NCI-H128 (cell line): ENCODE measurements at regions not wholly inside any gene's neighbourhood (a gene's known extent, or its start where the extent isn't known, plus 50 kb on each side); places are given as distances from the start of the nearest gene placed in this dataset.
"Not testable (repeated sequence)": the region's sequence is repeated elsewhere in the genome, so short reads cannot be mapped to it uniquely, and the experiment has no call there.

Experiments
- DNase-seq: peaks from one replicate; lab custom pipeline; 2025; ENCODE audit not compliant: unreplicated experiment; lab: John Stamatoyannopoulos, UW

- no peak for DNase-seq
Observed at GRCh38 chr16:5314377-5314776, 216.8 kb upstream of the EEF2KMT start.

- no peak for DNase-seq
Observed at GRCh38 chr16:5309946-5310611, 212.5 kb upstream of the EEF2KMT start.

DNA sequence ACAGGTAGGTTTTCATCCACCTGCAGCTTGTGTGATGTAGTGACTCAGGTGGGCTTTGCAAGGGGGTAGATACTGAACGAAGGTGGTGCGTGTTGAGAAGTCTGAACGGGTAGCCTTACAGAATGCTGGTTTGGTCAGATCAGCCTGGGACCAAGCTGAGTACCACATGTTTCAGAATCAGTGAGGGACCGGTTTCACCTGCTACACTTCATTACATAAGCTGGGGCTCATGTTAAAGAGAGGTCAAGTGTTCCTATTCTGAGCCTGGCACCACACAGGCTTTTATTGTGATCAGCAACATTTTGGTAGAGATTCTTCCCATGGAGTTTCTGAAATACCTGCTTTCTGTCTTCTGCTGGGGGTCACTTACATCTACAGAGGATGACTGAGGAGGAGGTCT, 207.4 kb upstream of the EEF2KMT start:
- no peak for DNase-seq

GRCh38 chr16:5302372-5303114, 204.9 kb upstream of the EEF2KMT start:
- DNase-seq = no peak

DNA sequence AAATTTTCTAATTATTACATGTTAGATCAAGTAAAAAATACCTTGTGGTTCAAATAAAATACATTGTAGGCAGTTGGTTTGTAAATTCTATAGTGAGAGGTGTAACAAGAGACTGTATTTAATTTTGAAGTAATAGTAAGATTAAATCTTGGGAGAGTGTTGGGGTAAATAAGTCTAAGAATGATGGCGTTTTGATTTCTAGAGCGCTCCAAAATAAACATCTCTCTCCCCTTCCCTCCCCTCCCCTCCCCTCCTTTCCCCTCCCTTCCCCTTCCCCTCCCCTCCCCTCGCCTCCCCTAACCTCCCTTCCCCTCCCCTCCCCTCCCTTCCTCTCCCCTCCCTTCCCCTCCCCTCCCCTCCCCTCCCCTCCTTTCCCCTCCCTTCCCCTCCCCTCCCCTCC, 200.6 kb upstream of the EEF2KMT start:
- no peak for DNase-seq

DNA sequence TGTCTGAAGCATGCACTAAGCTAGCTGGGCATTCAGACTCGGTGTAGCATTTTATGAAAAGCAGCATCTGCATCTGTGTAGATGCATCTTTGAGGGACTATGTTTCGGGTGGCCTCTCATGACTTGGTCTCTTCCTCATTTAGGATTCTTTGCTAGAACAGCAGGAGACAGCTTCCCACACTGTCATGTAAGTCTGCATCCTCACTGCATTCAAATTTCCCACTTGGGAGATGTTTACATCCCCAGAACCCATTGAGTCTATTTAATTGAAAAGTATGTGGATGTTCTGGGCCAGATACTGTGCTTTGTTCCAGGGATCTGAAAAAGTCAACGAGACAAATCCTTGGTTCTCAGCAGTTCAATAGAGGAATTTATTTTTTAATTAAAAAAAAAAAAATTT, 198.6 kb upstream of the EEF2KMT start:
- DNase-seq = no peak

DNA sequence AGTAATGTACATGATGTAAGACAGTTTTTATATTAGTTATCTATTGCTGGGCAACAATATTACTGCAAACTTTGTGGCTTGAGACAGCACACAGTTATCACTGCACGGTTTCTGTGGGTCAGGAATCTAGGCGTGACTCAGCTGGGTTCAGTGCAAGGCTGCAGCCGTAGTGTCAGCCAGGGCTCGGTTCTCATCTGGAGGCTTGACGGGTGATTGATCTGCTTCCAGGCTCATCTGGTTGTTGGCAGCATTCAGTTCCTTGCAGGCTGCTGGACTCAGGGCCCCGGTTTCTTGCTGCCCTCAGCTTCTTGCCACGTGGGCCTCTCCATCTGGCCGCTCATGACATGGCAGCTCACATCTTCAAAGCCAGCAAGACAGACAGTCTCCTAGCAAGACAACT, 197.7 kb upstream of the EEF2KMT start:
- DNase-seq = not testable (repeated sequence)

- DNase-seq = not testable (repeated sequence)
Observed at GRCh38 chr16:5282152-5282551, 184.6 kb upstream of the EEF2KMT start.

DNA sequence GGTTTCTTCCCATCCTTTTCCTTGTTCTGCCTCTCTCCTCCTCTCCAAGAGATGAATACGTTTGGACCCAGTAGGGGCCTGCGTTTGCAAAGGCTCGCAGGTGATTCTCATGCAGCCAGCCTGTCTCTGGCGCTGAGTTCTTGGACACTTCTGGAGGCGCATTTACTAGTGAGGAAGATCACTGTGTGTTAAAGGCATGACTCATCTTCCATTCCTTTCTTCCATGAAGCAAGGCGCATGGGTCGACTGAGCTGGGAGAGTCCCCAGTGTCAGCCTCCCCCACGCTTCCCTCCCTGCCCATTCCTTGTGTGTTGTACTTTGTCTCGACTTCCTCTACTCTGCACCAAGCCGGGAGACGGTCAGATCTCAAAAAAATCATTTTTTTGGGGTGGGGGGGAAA, 159.9 kb upstream of the EEF2KMT start:
- no peak for DNase-seq

GRCh38 chr16:5252791-5253190, 155.2 kb upstream of the EEF2KMT start:
- DNase-seq = no peak

GRCh38 chr16:5247403-5247802, 149.8 kb upstream of the EEF2KMT start:
- not testable (repeated sequence) for DNase-seq

GRCh38 chr16:5240278-5240626, 142.7 kb upstream of the EEF2KMT start:
- DNase-seq = not testable (repeated sequence)

DNA sequence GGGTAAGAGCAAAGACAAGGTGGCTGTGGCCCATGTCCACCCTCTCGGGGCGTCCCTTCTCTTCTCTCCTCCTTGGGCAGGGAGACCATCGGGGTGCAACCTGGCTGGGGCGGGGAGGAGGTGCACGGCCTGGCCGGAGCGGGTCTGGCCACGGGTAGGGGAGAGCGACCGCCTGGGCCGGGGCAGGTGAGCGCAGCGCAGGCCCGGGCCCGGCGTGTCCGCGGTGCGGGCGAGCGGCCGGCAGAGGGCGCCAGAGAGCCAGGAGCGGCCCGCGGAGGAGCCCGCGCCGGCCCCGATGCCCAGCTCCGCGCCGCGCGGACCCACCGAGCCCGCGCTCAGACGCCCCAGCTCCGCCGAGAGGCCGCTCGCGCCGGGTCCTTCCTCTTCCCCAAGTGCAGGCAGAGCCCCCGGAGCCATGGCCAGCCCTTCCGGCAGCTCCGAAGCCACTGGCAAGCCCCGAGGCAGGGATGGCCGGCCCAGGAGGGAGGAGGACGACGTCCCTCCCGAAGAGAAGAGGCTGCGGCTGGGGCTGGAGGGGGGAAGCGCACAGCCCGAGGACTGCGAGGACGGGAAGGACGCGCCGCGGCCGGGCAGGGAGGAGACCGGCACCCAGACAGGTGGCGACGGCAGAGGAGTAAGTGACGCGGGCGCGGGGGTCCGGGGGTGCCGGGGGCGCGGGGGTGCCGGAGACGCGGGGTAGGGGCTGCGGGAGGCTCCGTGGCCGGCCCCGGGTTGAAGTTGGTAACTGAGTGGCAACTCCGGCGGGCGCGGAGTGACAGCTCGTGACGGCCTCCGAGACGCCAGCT, 142.1 kb upstream of the EEF2KMT start:
- DNase-seq = not testable (repeated sequence)

GRCh38 chr16:5235119-5235518, 137.5 kb upstream of the EEF2KMT start:
- no peak for DNase-seq

- no peak for DNase-seq
Observed at GRCh38 chr16:5234295-5235050, 136.9 kb upstream of the EEF2KMT start.

DNA sequence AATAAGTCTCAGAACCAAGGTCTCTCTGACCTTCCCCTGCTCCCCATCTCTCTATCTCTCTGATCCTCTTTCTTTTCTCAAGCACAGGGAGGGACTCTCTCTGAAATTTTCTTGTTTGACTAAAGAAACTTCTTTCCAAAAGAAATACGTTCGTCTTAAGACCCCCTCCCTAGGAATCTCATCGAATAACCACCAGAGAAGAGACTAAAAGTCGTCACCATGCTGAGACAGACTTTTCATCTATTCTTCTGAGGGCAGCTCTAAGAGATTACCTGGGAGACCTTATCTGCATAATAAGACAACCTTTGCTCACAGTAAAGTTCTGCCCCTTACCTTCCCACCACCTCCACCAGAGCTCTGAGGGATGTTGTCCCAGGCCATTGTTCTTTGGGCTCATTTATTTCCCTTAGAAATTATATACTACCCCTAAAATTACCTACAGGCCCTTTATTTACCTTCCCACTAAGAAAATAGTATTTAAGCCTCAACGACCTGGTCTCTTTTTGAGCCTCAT, 133.7 kb upstream of the EEF2KMT start:
- DNase-seq = no peak

DNA sequence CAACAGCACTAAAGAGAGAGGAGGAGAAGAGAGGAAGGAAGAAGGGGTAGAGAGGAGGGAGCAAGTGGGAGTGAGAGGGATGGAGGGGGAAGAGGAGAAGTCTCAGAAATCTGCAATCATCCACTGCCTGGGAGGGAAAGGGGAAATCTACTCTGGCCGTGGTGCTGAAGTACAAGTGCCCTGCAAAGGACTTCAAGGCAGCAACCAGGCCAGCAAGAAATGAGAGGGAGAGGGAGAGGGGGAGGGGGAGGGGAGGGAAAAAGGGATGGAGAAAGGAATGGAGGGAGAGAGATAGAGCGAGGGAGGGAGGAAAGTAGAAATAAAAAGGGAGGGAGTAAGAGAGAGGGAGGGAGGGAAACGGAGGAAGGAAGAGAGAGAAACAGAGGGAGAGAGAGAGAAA, 130.8 kb upstream of the EEF2KMT start:
- DNase-seq = no peak

GRCh38 chr16:5225931-5226655, 128.5 kb upstream of the EEF2KMT start:
- no peak for DNase-seq

GRCh38 chr16:5222761-5223160, 125.2 kb upstream of the EEF2KMT start:
- no peak for DNase-seq

DNA sequence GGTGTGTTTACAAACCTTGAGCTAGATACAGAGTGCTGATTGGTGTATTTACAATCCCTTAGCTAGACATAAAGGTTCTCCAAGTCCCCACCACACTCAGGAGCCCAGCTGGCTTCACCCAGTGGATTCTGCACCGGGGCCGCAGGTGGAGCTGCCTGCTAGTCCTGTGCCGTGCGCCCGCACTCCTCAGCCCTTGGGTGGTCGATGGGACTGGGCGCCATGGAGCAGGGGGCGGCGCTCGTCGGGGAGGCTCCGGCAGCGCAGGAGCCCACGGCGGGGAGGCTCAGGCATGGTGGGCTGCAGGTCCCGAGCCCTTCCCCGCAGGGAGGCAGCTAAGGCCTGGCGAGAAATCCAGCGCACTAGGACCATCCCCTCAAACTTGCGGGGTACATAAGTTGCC, 124.2 kb upstream of the EEF2KMT start:
- DNase-seq = not testable (repeated sequence)
